Cardiac muscle cell (in vitro differentiated cells and primary cell): ENCODE measurements at regions not wholly inside any gene's neighbourhood (a gene's known extent, or its start where the extent isn't known, plus 50 kb on each side); places are given as distances from the start of the nearest gene placed in this dataset.
"Not testable (repeated sequence)": the region's sequence is repeated elsewhere in the genome, so short reads cannot be mapped to it uniquely, and the experiment has no call there.

ENCODE experiments used
- DNase-seq, 2 donors: peaks; one replicate each; pipeline versions ENCODE4 v3.0.0 to v3.0.0-alpha.2; 2010 to 2017; ENCODE audit warnings: low read depth in 1 of 2, low spot score in 1 of 2
- H3K27ac ChIP-seq: fragments of 200-600 bp; sonication (generic); 2 replicates; pipeline ENCODE4 v1.5.1; 2016
- H3K27me3 ChIP-seq: fragments of 200-600 bp; sonication (generic); 2 replicates; pipeline ENCODE4 v1.6.0; 2016; ENCODE audit warnings: control low read depth
- H3K36me3 ChIP-seq: fragments of 200-600 bp; sonication (generic); 2 replicates; pipeline ENCODE4 v1.5.1; 2016; ENCODE audit warnings: control low read depth
- H3K4me1 ChIP-seq: fragments of 200-600 bp; sonication (generic); 2 replicates; pipeline ENCODE4 v1.8.1; 2017; ENCODE audit warnings: low read depth, mild to moderate bottlenecking, mixed run types
- H3K4me3 ChIP-seq: fragments of 200-600 bp; sonication (generic); 2 replicates; pipeline ENCODE4 v1.5.1; 2016; ENCODE audit warnings: mild to moderate bottlenecking
- H3K9me3 ChIP-seq: fragments of 200-600 bp; sonication (generic); 2 replicates; pipeline ENCODE4 v1.5.1; 2017; ENCODE audit warnings: low read depth, mild to moderate bottlenecking, control low read depth
- TF ChIP-seq, protein P1 (sequence below): IDR thresholded peaks from 2 replicates; pipeline ENCODE4 v1.5.1; 2012; ENCODE audit warnings: low read depth, mild to moderate bottlenecking, low read length

DNA sequence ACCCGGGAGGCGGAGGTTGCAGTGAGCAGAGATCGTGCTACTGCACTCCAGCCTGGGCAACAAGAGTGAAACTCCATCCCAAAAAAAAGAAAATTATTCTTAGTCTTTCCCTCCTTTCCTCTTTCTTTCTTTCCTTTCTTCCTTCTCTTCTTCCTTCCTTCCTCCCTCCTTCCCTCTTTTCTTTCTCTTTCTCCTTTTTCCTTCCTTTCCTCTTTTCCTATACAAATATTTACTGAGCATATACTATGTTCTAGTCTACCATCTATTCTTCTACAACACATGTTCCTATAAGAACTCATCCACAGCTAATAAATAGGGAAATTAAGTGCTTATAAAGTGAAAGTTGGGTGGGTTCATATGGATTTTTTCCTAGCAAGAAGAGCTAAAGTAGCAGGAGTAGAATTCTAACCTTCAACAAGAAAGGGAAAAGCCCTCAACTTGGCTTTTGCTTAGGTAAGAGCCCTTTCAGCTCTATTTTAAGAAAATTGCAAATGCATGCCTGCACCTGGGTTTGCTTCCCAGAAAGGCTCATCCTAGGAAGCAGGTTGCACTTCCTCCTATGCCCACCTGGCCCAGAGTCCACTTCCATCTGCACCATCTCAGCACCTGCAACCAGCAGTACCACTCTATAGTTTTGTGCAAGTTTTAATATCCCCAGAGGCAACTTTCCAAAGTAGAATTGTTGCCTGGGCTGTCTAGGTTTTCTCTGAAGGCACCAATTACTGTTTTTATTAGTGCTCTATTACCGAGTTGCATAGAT is 122.0 kb upstream of the CCND2 start:
- no peak for DNase-seq
- no peaks in the 10 kb centered on the region for H3K27me3 ChIP-seq
- no peak overlapping the region for H3K4me3 ChIP-seq
- TF ChIP-seq, protein P1, sequence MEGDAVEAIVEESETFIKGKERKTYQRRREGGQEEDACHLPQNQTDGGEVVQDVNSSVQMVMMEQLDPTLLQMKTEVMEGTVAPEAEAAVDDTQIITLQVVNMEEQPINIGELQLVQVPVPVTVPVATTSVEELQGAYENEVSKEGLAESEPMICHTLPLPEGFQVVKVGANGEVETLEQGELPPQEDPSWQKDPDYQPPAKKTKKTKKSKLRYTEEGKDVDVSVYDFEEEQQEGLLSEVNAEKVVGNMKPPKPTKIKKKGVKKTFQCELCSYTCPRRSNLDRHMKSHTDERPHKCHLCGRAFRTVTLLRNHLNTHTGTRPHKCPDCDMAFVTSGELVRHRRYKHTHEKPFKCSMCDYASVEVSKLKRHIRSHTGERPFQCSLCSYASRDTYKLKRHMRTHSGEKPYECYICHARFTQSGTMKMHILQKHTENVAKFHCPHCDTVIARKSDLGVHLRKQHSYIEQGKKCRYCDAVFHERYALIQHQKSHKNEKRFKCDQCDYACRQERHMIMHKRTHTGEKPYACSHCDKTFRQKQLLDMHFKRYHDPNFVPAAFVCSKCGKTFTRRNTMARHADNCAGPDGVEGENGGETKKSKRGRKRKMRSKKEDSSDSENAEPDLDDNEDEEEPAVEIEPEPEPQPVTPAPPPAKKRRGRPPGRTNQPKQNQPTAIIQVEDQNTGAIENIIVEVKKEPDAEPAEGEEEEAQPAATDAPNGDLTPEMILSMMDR = no peak
- H3K9me3 ChIP-seq = no peaks in the 10 kb centered on the region
- no peaks in the 10 kb centered on the region for H3K36me3 ChIP-seq
- H3K4me1 ChIP-seq = no peaks in the 10 kb centered on the region
- H3K27ac ChIP-seq = no peak overlapping the region

DNA sequence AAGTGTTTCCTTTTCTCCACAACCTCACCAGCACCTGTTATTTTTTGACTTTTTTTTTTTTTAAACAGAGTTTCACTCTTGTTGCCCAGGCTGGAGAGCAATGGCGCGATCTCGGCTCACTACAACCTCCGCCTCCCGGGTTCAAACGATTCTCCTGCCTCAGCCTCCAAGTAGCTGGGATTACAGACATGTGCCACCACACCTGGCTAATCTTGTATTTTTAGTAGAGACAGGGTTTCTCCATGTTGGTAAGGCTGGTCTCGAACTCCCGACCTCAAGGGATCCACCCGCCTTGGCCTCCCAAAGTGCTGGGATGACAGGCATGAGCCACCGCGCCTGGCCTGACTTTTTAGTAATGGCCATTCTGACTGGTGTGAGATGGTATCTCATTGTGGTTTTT is 123.2 kb upstream of the CCND2 start:
- H3K36me3 ChIP-seq, H3K9me3 ChIP-seq, H3K4me3 ChIP-seq, H3K4me1 ChIP-seq, H3K27me3 ChIP-seq, H3K27ac ChIP-seq, DNase-seq: not testable (repeated sequence)

DNA sequence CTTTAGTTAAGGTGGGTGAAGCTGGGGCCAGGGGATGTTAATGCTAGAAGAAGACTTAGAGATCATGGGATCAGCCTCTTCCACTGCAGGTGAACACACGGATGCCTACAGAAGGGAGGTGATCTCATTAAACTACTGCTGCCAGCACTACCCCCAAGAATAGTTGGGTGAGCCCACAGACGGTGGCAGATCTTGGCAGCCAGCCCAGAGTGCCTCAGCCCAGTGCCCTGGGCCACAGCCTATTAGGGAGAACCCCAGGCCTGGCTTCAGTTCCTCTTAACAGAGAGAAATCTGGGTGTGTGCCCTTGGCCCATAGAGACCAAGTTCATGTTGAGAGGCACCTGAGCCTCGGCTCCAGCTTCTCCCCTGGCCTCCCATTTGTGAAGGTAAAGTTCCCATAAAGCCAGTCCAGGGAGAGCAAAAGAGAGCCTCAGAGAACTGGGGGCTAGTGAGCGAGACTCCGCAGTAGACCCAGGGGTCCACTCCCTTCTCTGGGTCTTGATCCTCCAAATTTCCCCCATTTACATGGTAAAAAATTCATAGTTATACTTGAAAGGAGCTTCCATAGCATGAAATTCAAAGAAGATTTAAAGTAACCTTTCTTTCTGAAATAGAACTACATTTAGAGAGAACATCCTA is 125.0 kb upstream of the CCND2 start:
- Histone ChIP-seq H3K27ac (no peak overlapping the region), H3K9me3 (no peaks in the 10 kb centered on the region), H3K36me3 (no peaks in the 10 kb centered on the region), H3K4me3 (no peak overlapping the region), H3K27me3 (no peaks in the 10 kb centered on the region), H3K4me1 (no peaks in the 10 kb centered on the region)
- DNase-seq = no peak
- TF ChIP-seq, protein P1 = no peak

DNA sequence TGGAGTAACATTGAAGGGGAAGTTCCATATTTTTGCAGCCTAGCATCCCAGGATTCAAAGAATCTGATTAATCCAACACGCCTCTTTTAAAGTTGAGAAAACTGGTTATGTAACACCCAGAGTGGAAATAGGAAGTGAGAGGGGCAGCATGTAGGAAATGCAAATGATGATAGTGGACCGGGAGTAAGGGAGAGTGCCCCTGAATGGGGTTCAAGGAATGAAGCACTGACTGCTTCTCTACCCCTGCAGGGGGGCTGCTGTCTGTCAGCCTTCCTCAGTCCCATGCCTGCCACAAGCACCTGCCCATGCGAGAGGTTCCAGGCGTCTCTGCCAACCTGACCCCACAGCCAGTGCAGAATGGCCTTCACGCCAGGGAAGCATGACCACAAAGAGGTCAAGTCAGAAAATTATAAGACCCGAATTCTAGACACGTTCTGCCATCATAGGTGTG is 126.5 kb upstream of the CCND2 start:
- DNase-seq = no peak

DNA sequence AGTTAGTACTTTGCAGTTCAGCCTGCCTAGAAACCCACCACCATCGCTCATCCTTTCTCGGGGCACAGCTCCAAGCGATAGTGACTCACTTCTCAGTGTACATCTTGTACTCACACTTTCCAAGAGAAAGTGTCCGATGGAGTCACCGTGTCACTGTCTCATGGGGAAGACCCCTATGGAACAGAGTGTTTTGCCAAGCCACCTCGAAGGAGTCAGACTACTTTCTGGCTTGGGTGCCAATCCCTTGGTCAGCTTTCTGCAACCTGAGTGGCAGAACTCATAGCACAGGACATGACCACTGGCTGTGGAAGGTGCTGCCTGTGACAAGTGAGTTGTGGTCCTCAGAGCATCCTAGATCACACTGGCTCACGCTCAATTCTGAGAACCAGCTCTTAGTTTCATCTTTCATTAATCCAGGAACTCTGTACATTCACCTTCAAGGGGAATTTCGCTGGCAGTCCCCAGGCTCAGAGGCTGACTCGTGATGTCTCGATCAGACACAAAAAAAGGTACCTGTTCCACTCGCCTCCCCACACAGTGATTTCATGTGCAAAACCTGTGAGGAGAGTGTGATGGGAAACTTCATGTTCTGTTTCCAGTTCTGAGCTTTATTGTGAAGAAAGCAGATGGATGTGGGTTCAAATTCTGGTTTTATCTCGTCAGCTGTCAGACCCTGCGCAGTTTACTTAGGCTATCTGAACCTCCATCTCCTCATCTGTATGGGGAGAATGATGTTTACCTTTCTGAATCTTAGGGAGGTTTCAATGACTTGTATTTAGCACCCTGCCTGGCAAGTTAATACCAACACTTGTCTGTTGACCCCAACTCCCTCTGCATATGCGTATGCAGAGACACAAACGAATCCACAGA is 127.3 kb upstream of the CCND2 start:
- no peak for DNase-seq
- Histone ChIP-seq H3K27ac (no peak overlapping the region), H3K9me3 (no peaks in the 10 kb centered on the region), H3K27me3 (no peaks in the 10 kb centered on the region), H3K4me3 (no peak overlapping the region), H3K36me3 (no peaks in the 10 kb centered on the region), H3K4me1 (no peaks in the 10 kb centered on the region)
- TF ChIP-seq, protein P1 = no peak

More for the DNA sequence above, 126.5 kb upstream of the CCND2 start:
- TF ChIP-seq, protein P1 = no peak
- Histone ChIP-seq H3K4me1 (no peaks in the 10 kb centered on the region), H3K36me3 (no peaks in the 10 kb centered on the region), H3K27me3 (no peaks in the 10 kb centered on the region), H3K27ac (no peak overlapping the region), H3K9me3 (no peaks in the 10 kb centered on the region), H3K4me3 (no peak overlapping the region)
